ENCODE measurements at regions not wholly inside any gene's neighbourhood (a gene's known extent, or its start where the extent isn't known, plus 50 kb on each side); places are given as distances from the start of the nearest gene placed in this dataset.

DNA sequence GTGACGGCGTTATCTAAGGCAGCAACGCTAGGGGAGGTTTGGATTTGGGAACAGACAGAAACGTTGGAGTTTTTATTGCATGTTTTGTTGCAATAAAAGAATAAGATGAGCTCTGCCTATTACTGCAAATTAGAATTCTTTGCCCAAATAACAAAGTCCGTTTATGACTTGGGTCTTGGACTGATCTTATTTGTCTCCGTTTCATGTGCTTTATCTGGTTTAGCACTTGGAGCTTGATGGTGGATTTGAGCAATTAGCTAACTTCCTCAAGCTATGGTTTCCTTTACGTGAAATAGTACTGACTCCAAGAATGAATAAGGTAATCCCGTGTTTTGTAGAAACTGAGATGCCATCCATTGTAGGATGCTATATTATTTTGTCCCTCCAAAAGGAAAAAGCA, 233.0 kb upstream of the IRX5 start:
- intact Hi-C loops (cut with micrococcal nuclease), result no loop called here
- TF ChIP-seq, protein P1, sequence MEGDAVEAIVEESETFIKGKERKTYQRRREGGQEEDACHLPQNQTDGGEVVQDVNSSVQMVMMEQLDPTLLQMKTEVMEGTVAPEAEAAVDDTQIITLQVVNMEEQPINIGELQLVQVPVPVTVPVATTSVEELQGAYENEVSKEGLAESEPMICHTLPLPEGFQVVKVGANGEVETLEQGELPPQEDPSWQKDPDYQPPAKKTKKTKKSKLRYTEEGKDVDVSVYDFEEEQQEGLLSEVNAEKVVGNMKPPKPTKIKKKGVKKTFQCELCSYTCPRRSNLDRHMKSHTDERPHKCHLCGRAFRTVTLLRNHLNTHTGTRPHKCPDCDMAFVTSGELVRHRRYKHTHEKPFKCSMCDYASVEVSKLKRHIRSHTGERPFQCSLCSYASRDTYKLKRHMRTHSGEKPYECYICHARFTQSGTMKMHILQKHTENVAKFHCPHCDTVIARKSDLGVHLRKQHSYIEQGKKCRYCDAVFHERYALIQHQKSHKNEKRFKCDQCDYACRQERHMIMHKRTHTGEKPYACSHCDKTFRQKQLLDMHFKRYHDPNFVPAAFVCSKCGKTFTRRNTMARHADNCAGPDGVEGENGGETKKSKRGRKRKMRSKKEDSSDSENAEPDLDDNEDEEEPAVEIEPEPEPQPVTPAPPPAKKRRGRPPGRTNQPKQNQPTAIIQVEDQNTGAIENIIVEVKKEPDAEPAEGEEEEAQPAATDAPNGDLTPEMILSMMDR (IDR thresholded peaks at IDR 0.05; ENCODE audit: borderline replicate concordance), result no peak
- no peaks in the 10 kb centered on the region for H3K36me3 ChIP-seq

DNA sequence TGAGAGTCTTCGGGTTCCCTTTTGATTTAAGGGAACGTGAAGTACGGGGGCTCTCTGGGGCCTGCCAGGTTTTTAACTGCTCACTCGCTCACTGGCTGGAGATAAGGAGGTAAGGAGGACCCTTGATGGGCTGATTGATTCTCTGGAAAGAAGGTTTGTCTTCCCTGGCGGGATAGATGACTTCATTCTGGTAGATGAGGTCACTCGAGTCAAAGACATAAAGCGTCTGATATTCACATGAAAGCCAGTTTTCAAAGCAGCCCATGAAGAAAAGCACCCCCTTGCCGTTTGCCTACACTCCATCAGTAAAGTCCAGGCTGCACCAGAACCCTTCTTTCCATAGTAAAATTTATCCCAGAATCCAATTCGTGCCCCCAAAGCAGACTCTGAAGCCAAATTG, 233.7 kb upstream of the IRX5 start:
- TF ChIP-seq, protein P1 (IDR thresholded peaks at IDR 0.05; ENCODE audit: borderline replicate concordance), result no peak
- DNase-seq, result no peak
- Histone ChIP-seq H3K27me3 (ENCODE audit: low read depth) (peaks cover 5% of the 10 kb centered on the region), H3K27ac (replicated peaks) (no peak overlapping the region), H3K4me3 (no peak overlapping the region), H3K36me3 (no peaks in the 10 kb centered on the region), H3K4me1 (no peaks in the 10 kb centered on the region), H3K9me3 (replicated peaks) (peaks cover 10% of the 10 kb centered on the region)
- intact Hi-C loops (cut with micrococcal nuclease), result no loop called here

More for the DNA sequence above, 233.0 kb upstream of the IRX5 start:
- DNase-seq, result no peak
- Histone ChIP-seq H3K4me3 (no peak overlapping the region), H3K27me3 (ENCODE audit: low read depth) (peaks cover 5% of the 10 kb centered on the region), H3K27ac (replicated peaks) (no peak overlapping the region), H3K4me1 (no peaks in the 10 kb centered on the region), H3K9me3 (replicated peaks) (peaks cover 10% of the 10 kb centered on the region)

DNA sequence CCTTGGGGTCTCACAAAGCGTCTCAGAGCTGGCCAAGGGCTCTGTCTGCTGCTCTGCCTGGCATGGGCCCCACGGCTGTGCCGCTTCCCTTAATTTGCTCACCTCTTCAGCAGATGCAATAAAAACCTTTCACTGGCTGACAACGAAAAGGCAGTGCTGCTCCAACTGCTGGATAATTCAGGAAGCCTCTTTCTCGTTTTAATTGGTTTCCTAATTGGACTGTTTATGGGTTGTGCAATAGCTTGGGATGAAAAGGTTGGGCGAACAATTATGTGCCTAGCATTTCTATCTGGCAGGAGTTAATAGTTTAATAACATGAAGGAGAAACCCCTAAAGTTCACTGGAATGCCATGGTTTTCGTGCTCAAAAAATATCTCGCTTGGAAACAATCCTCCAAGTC, 234.1 kb upstream of the IRX5 start:
- H3K27ac ChIP-seq (replicated peaks), result no peak overlapping the region

DNA sequence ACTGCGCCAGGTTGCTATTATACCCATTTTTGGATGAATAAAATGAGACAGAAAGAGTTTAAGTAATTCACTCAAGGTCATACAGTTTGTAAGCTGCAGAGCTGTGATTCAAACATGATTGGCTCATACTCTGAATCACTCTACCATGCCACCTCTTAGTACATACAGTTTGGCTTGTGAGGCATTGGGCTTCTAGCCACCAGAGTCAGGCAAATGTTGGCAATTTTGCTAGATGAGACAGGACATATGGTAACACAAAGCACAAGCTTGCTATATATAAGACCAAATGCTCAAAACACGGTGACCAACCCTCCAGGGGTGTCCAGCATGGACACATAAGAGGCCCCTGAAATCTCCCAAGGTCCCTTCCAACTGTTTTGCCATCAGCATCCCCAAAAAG, 236.0 kb upstream of the IRX5 start:
- Histone ChIP-seq H3K4me3 (no peak overlapping the region), H3K36me3 (no peaks in the 10 kb centered on the region), H3K27ac (replicated peaks) (no peak overlapping the region), H3K9me3 (replicated peaks) (no peaks in the 10 kb centered on the region), H3K4me1 (no peaks in the 10 kb centered on the region), H3K27me3 (ENCODE audit: low read depth) (peaks cover 5% of the 10 kb centered on the region)
- TF ChIP-seq, protein P1 (IDR thresholded peaks at IDR 0.05; ENCODE audit: borderline replicate concordance), result no peak
- DNase-seq, result no peak
- intact Hi-C loops (cut with micrococcal nuclease), result no loop called here

More for the DNA sequence above, 234.1 kb upstream of the IRX5 start:
- no peaks in the 10 kb centered on the region for H3K4me1 ChIP-seq
- H3K9me3 ChIP-seq (replicated peaks), result peaks cover 9% of the 10 kb centered on the region
- H3K4me3 ChIP-seq, result no peak overlapping the region
- H3K36me3 ChIP-seq, result no peaks in the 10 kb centered on the region
- H3K27me3 ChIP-seq (ENCODE audit: low read depth), result peaks cover 5% of the 10 kb centered on the region
- DNase-seq, result no peak
- TF ChIP-seq, protein P1 (IDR thresholded peaks at IDR 0.05; ENCODE audit: borderline replicate concordance), result no peak
- intact Hi-C loops (cut with micrococcal nuclease), result no loop called here

DNA sequence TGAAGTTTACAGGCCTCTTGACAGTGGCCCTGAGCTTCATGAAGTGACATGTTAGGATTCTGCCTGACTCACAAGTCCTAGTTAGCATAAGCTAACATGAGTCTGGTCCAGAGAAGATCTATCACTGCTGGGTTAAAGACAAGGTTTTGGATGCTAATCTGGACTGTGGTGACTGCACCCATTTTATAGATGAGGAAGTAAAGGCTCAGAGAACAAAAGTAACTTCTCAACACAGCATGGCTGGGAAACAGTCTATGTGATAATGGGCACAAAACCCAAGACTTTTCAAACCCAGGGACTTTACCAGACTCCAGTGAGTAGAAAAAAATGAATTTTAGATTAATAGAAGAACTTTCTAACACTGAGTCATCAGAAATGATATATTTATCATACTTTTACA, 236.8 kb upstream of the IRX5 start:
- intact Hi-C loops (cut with micrococcal nuclease), result no loop called here
- TF ChIP-seq, protein P1 (IDR thresholded peaks at IDR 0.05; ENCODE audit: borderline replicate concordance), result no peak
- Histone ChIP-seq H3K4me3 (no peak overlapping the region), H3K4me1 (no peaks in the 10 kb centered on the region), H3K36me3 (no peaks in the 10 kb centered on the region), H3K9me3 (replicated peaks) (no peaks in the 10 kb centered on the region), H3K27me3 (ENCODE audit: low read depth) (peaks cover 5% of the 10 kb centered on the region), H3K27ac (replicated peaks) (no peak overlapping the region)
- no peak for DNase-seq

DNA sequence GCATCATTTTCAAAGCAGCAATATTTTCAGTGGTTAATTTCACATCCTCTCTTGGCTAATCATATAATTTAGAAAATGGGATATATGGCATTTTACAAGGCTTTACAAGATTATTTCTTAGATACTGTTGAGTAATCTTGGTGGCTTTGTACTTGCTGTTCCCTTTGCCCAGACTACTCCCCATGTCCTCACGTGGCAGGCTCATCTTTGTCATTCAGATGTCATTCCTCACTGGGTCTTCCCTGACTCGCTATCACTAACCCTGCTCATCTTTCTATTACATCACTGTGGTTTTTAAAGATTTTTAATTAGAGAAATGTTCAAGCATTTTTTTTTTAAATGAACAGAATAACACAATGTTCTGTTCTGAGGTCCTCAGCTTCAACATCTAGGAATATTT, 240.0 kb upstream of the IRX5 start:
- intact Hi-C loops (cut with micrococcal nuclease), result no loop called here
- no peaks in the 10 kb centered on the region for H3K9me3 ChIP-seq (replicated peaks)
- DNase-seq, result no peak
- H3K27ac ChIP-seq (replicated peaks), result no peak overlapping the region
- H3K4me1 ChIP-seq, result no peaks in the 10 kb centered on the region
- H3K27me3 ChIP-seq (ENCODE audit: low read depth), result no peaks in the 10 kb centered on the region
- H3K4me3 ChIP-seq, result no peak overlapping the region
- H3K36me3 ChIP-seq, result no peaks in the 10 kb centered on the region
- TF ChIP-seq, protein P1 (IDR thresholded peaks at IDR 0.05; ENCODE audit: borderline replicate concordance), result no peak
